ENCODE measurements at regions not wholly inside any gene's neighbourhood (a gene's known extent, or its start where the extent isn't known, plus 50 kb on each side); places are given as distances from the start of the nearest gene placed in this dataset.

GRCh38 chr20:7346026-7346425 lies 578.5 kb downstream of the BMP2 start:
- ChIA-PET POLR2A (ENCODE audit: unreplicated experiment) (no interaction called here), CTCF (no interaction called here)
- Histone ChIP-seq H3K4ac (ENCODE audit: low read depth, low read length) (no peak overlapping the region), H3K36me3 (ENCODE audit: control insufficient read depth, insufficient read depth, low read length) (no peaks in the 10 kb centered on the region), H2BK15ac (ENCODE audit: low read depth, low read length) (no peak overlapping the region), H3K23ac (ENCODE audit: low read depth, low read length) (no peak overlapping the region), H2BK20ac (ENCODE audit: low read depth, low read length) (no peak overlapping the region), H3K4me3 (ENCODE audit: insufficient read depth, low read depth, low read length) (no peak overlapping the region), H3K14ac (replicated peaks; ENCODE audit: low read depth, low read length) (no peak overlapping the region), H3K9me3 (ENCODE audit: control insufficient read depth, insufficient read depth, low read length) (no peaks in the 10 kb centered on the region; the same call in 1 of the 2 replicates), H3K4me1 (ENCODE audit: control insufficient read depth, insufficient read depth, low read length) (no peaks in the 10 kb centered on the region), H4K8ac (ENCODE audit: low read depth in 2 of 2, low read length in 2 of 2) (no peak overlapping the region), H3K56ac (ENCODE audit: extremely low read depth, insufficient read depth, low read length) (no peak overlapping the region), H2AK5ac (ENCODE audit: low read depth, low read length) (no peak overlapping the region), H2AK9ac (replicated peaks; ENCODE audit: low read depth, low read length, poor library complexity) (no peak overlapping the region), H2BK120ac (ENCODE audit: low read depth, low read length) (no peak overlapping the region), H3K27me3 (ENCODE audit: control insufficient read depth, insufficient read depth, low read length) (no peaks in the 10 kb centered on the region), H3K4me2 (ENCODE audit: low read depth, low read length) (no peak overlapping the region), H3K18ac (ENCODE audit: low read depth, low read length) (no peak overlapping the region), H3K27ac (ENCODE audit: insufficient read depth, low read length) (no peak overlapping the region), H4K20me1 (ENCODE audit: insufficient read depth, low read length) (no peaks in the 10 kb centered on the region), H2BK5ac (ENCODE audit: low read depth, low read length, poor library complexity, severe bottlenecking) (no peak overlapping the region), H4K5ac (ENCODE audit: low read depth, low read length) (no peak overlapping the region), H3K79me1 (ENCODE audit: low read depth in 1 of 2, low read length in 2 of 2) (no peaks in the 10 kb centered on the region), H2AFZ (replicated peaks; ENCODE audit: low read length, poor library complexity) (no peak overlapping the region), H3K9me1 (ENCODE audit: insufficient read depth, low read length) (no peaks in the 10 kb centered on the region), H4K91ac (ENCODE audit: insufficient read depth, low read depth, low read length) (no peak overlapping the region), H3K9ac (ENCODE audit: low read depth, low read length) (no peak overlapping the region)
- intact Hi-C loops (cut with micrococcal nuclease), result no loop called here
- WGBS, 2 experiments (ENCODE audit: extremely low coverage in 2 of 2, insufficient read length in 1 of 2), result no CpG with 5 or more reads among the region's 3 CpGs
- ATAC-seq (ENCODE audit: low read depth) (no peak), DNase-seq (no peak)
- no peak for TF ChIP-seq MAFK (IDR thresholded peaks at IDR 0.05; ENCODE audit: low read depth, low read length)
- no peak for TF ChIP-seq BHLHE40 (IDR thresholded peaks at IDR 0.05; ENCODE audit: low read depth, low read length)
- no peak for TF ChIP-seq POLR2A (IDR thresholded peaks at IDR 0.05; ENCODE audit: low read depth, low read length)
- no peak for TF ChIP-seq RCOR1 (IDR thresholded peaks at IDR 0.05; ENCODE audit: insufficient replicate concordance, low read length)
- no peak for TF ChIP-seq CTCF (conservative IDR thresholded peaks at IDR 0.05; ENCODE audit: low read depth, low read length)
- no peak for TF ChIP-seq CEBPB (IDR thresholded peaks at IDR 0.05; ENCODE audit: low read depth, low read length)
- no peak for TF ChIP-seq USF2 (IDR thresholded peaks at IDR 0.05; ENCODE audit: low read depth, low read length)
- no peak for TF ChIP-seq MAZ (IDR thresholded peaks at IDR 0.05; ENCODE audit: borderline replicate concordance, low read depth, low read length)
- TF ChIP-seq NFE2L2 (IDR thresholded peaks at IDR 0.05; ENCODE audit: low read depth, low read length), result no peak
- TF ChIP-seq SMC3 (IDR thresholded peaks at IDR 0.05; ENCODE audit: low read depth, low read length), result no peak
- TF ChIP-seq RFX5 (IDR thresholded peaks at IDR 0.05; ENCODE audit: low read depth, low read length), result no peak
- TF ChIP-seq MXI1 (IDR thresholded peaks at IDR 0.05; ENCODE audit: borderline replicate concordance, low read depth, low read length), result no peak
- no peak for TF ChIP-seq RAD21 (IDR thresholded peaks at IDR 0.05; ENCODE audit: low read length)
- TF ChIP-seq FOS (IDR thresholded peaks at IDR 0.05; ENCODE audit: low read depth, low read length), result no peak
- TF ChIP-seq CHD1 (IDR thresholded peaks at IDR 0.05; ENCODE audit: low read depth, low read length), result no peak
- TF ChIP-seq ELK1 (IDR thresholded peaks at IDR 0.05; ENCODE audit: borderline replicate concordance, low read depth, low read length), result no peak
- BruUV-seq (replicated peaks), result no TSS peak
- dilution Hi-C loops (cut with HindIII; ENCODE audit: low sequenced_read_pairs, unreplicated experiment), result no loop called here
- in situ Hi-C loops (cut with MboI; ENCODE audit: low sequenced_read_pairs), result no loop called here
